Nephron (organoid): ENCODE measurements at regions not wholly inside any gene's neighbourhood (a gene's known extent, or its start where the extent isn't known, plus 50 kb on each side); places are given as distances from the start of the nearest gene placed in this dataset.

Source experiments
- H3K27ac Mint-ChIP-seq, 3 experiments: 2 replicates each; pipeline ENCODE4 v1.8.0; 2020; ENCODE audit warnings: mixed read lengths in 3 of 3, mild to moderate bottlenecking in 2 of 3, moderate library complexity in 1 of 3
- H3K27me3 Mint-ChIP-seq: 2 replicates; pipeline ENCODE4 v1.8.0; 2021; ENCODE audit warnings: low read depth, mild to moderate bottlenecking, moderate library complexity, mixed read lengths
- H3K36me3 Mint-ChIP-seq: 2 replicates; pipeline ENCODE4 v1.8.0; 2020; ENCODE audit warnings: low read depth, mixed read lengths
- H3K4me1 Mint-ChIP-seq: 2 replicates; pipeline ENCODE4 v1.8.0; 2020; ENCODE audit warnings: mixed read lengths
- H3K4me3 Mint-ChIP-seq, 3 experiments: 2 replicates each; pipeline ENCODE4 v1.8.0; 2020; ENCODE audit warnings: mild to moderate bottlenecking in 3 of 3, mixed read lengths in 3 of 3, moderate library complexity in 2 of 3
- H3K9me3 Mint-ChIP-seq: 2 replicates; pipeline ENCODE4 v1.8.0; 2020; ENCODE audit warnings: mixed read lengths
- TF ChIP-seq, protein P1 (sequence below), 3 experiments: fragments of 200-600 bp; sonication (generic); IDR thresholded peaks; one replicate each; pipeline ENCODE4 v1.5.0; 2021; ENCODE audit warnings: antibody characterized with exemption in 3 of 3; ENCODE audit not compliant: unreplicated experiment in 3 of 3

DNA sequence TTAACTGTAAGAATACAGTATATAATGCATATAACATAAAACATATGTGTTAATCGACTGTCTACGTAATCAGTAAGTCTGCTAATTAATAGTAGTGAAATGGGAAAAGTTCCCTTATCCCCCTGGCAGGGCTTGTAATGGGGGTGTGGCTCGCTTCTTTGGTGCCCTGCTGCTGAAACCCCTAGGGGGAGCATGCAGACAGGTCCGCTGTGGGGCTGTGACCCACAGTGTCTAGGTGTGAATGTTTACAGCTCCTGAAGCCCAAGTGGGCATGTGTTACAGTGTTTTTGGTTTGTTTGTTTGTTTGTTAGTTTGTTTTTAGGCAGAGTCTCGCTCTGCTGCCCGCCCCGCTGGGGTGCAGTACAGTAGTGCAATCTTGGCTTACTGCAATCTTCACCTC lies 495.7 kb downstream of the SHISA9 start:
- Mint-ChIP-seq H3K9me3 (no peaks in the 10 kb centered on the region), H3K4me1 (no peaks in the 10 kb centered on the region), H3K36me3 (no peaks in the 10 kb centered on the region), H3K4me3 (no peak overlapping the region), H3K27me3 (peaks cover 9% of the 10 kb centered on the region), H3K27ac (no peak overlapping the region)
- TF ChIP-seq, protein P1, sequence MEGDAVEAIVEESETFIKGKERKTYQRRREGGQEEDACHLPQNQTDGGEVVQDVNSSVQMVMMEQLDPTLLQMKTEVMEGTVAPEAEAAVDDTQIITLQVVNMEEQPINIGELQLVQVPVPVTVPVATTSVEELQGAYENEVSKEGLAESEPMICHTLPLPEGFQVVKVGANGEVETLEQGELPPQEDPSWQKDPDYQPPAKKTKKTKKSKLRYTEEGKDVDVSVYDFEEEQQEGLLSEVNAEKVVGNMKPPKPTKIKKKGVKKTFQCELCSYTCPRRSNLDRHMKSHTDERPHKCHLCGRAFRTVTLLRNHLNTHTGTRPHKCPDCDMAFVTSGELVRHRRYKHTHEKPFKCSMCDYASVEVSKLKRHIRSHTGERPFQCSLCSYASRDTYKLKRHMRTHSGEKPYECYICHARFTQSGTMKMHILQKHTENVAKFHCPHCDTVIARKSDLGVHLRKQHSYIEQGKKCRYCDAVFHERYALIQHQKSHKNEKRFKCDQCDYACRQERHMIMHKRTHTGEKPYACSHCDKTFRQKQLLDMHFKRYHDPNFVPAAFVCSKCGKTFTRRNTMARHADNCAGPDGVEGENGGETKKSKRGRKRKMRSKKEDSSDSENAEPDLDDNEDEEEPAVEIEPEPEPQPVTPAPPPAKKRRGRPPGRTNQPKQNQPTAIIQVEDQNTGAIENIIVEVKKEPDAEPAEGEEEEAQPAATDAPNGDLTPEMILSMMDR (IDR thresholded peaks at IDR 0.05; ENCODE audit: unreplicated experiment in 3 of 3), result no peak

DNA sequence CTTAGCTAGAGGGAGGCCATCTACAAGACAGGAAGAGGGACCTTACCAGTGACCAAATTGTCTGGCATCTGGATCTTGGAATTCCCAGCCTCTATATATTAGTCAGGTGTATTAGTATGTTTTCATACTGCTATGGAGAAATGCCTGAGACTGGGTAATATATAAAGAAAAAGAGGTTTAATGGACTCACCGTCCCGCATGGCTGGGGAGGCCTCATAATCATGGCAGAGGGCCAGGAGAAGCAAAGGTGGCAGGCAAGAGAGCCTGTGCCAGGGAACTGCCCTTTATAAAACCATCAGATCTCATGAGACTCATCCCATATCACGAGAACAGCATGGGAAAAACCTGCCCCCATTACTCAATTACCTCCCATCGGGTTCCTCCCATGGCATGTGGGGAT lies 500.2 kb downstream of the SHISA9 start:
- TF ChIP-seq, protein P1 (IDR thresholded peaks at IDR 0.05; ENCODE audit: unreplicated experiment in 3 of 3), result no peak

DNA sequence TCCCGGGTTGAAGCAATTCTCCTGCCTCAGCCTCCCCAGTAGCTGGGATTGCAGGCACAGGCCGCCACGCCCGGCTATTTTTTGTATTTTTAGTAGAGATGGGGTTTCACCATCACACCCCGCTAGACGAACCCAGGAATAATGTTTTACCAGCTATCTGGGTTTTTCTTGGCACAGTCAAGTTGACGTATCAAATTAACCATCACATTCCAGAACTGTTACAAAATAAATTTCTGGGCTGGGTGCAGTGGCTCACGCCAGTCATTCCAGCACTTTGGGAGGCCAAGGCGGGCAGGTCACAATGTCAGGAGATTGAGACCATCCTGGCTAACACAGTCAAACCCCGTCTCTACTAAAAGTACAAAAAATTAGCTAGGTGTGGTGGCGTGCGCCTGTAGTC lies 501.2 kb downstream of the SHISA9 start:
- no peaks in the 10 kb centered on the region for H3K27me3 Mint-ChIP-seq
- TF ChIP-seq, protein P1 (IDR thresholded peaks at IDR 0.05; ENCODE audit: unreplicated experiment in 3 of 3), result no peak
- H3K4me3 Mint-ChIP-seq, result no peak overlapping the region
- H3K27ac Mint-ChIP-seq, result no peak overlapping the region
- H3K9me3 Mint-ChIP-seq, result peaks cover 4% of the 10 kb centered on the region
- H3K4me1 Mint-ChIP-seq, result no peaks in the 10 kb centered on the region
- no peaks in the 10 kb centered on the region for H3K36me3 Mint-ChIP-seq

More for the DNA sequence above, 500.2 kb downstream of the SHISA9 start:
- Mint-ChIP-seq H3K9me3 (no peaks in the 10 kb centered on the region), H3K4me3 (no peak overlapping the region), H3K4me1 (no peaks in the 10 kb centered on the region), H3K27ac (no peak overlapping the region), H3K27me3 (peaks cover 3% of the 10 kb centered on the region), H3K36me3 (no peaks in the 10 kb centered on the region)

DNA sequence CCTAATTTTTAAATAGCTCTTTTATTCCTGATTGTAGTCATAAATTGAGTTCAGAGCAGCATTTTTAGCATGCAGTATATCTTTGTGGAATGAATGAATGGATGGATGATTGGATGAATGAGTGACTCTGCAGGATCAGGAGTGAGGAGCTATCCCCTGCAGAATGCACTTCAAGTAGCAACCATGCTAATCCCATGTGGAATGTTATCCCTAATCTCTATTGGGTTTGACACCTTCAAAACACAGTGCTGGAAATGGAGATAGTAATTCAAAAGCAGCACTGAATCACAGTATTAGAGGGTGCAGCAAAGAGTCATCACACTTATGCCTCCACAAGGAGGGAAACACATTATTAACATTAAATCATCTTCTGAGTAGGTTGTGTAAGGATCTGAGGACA lies 501.9 kb downstream of the SHISA9 start:
- Mint-ChIP-seq H3K4me1 (no peaks in the 10 kb centered on the region), H3K36me3 (no peaks in the 10 kb centered on the region), H3K27ac (no peak overlapping the region), H3K27me3 (no peaks in the 10 kb centered on the region), H3K9me3 (peaks cover 5% of the 10 kb centered on the region), H3K4me3 (no peak overlapping the region)
- TF ChIP-seq, protein P1 (IDR thresholded peaks at IDR 0.05; ENCODE audit: unreplicated experiment in 3 of 3), result no peak

DNA sequence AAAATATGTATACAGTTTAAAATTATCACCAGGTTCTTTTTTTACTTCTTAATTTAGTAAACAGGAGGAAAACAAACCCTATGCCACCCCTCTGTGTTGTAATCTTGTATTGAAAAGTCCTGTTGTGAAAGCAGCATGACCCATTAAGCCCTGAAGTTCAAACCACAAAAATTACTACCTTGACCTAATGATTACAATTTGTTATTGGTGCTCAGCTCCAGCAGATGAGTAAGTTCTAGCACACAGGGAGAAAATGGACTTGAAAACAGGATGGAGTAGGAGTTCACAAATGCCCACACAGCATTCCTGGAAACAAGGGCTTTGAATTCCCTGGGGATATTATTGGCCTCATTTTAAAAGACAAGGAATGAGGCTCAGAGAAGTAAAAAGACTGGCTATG lies 505.8 kb upstream of the ERCC4 start:
- Mint-ChIP-seq H3K9me3 (no peaks in the 10 kb centered on the region), H3K4me3 (no peak overlapping the region), H3K36me3 (no peaks in the 10 kb centered on the region), H3K27ac (no peak overlapping the region), H3K27me3 (no peaks in the 10 kb centered on the region), H3K4me1 (no peaks in the 10 kb centered on the region)
- TF ChIP-seq, protein P1 (IDR thresholded peaks at IDR 0.05; ENCODE audit: unreplicated experiment in 3 of 3), result no peak

DNA sequence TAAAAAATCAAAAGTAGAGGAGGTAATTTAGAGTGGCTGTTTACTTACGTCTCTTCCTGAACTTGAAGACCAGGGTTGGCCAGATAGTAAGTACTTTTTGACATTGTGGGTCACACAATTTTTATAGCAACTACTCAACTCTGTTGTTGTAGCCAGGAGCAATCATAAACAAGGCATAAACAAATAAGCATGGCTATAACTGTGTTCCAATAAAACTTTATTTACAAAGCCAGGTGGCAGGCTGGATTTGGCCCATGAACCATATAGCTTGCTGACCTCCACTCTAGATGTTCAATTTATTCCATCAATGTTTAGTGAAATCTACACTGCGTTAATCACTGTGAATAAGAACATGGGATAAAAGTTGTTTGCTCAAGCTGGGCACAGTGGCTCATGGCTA lies 500.4 kb upstream of the ERCC4 start:
- Mint-ChIP-seq H3K27ac (no peak overlapping the region), H3K27me3 (no peaks in the 10 kb centered on the region), H3K4me3 (no peak overlapping the region), H3K4me1 (no peaks in the 10 kb centered on the region), H3K9me3 (peaks cover 3% of the 10 kb centered on the region), H3K36me3 (no peaks in the 10 kb centered on the region)
- TF ChIP-seq, protein P1 (IDR thresholded peaks at IDR 0.05; ENCODE audit: unreplicated experiment in 3 of 3), result no peak
